NCI-H146 treated with DMSO at 0.1 percent for 48 hours (cell line): ENCODE measurements at regions not wholly inside any gene's neighbourhood (a gene's known extent, or its start where the extent isn't known, plus 50 kb on each side); places are given as distances from the start of the nearest gene placed in this dataset.

ENCODE experiments used
- DNase-seq: peaks from one replicate; lab custom pipeline; 2025; ENCODE audit not compliant: unreplicated experiment; lab: John Stamatoyannopoulos, UW

DNA sequence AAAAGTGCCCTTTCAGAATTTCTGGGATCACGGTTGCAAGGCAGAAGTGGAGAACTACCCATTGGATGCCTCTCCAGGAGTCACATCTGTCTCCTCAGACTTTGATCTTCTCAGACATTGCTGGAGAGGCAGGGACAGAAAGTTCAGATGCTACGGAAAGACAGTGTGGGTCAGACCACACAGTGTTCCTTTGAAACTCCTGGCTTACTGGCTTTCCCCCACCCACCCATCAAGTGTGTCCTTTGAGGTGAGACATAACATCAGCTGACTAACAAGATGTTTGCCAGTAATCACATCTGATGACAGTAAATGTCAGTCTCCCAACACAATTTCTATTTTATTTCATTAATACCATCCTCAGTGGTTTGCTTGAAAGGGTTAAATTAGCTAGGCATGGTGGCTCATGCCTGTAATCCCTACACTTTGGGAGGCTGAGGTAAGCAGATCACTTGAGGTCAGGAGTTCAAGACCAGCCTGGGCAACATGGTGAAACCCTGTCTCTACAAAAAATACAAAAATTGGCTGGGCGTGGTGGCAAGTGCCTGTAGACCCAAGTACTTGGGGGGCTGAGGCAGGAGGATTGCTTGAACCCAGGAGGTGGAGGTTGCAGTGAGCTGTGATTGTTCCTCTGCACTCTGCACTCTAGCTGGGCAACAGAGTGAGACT, 67.2 kb upstream of the SNX9 start:
- DNase-seq: no peak

DNA sequence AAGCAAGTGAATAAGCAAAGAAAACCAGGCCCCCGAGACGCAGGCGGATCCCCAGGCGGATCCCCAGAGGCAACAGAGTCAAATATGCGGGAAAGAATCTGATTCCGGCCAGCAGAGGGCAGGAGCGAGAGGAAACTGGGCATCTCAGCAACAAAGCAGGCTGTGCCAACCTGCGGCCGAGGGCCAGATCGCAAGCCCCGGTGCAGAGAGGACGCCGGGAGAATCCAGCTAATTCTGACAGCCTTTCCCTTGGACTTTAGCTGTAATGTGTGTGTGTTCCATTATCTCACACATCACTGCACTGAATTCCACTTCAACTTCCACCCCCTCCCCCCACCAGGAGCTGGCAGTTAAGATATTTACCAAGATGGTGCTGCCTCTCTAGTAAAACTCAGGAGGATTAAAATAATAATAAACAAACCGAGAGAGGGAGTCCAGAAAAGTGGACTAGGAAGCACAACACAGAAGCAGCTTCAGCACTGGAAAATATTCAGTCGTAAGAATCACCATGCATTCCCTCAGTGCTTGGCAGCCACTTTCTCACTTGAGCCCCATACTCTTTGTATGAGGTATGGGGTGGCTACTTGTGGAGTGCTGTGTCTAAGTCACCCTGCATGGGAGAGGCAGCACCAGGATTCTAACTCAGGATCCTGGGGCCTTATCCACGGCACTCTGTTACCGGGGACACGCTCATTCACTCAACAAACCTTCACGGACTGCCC, 66.2 kb upstream of the SNX9 start:
- peak; percentile 89 for DNase-seq

DNA sequence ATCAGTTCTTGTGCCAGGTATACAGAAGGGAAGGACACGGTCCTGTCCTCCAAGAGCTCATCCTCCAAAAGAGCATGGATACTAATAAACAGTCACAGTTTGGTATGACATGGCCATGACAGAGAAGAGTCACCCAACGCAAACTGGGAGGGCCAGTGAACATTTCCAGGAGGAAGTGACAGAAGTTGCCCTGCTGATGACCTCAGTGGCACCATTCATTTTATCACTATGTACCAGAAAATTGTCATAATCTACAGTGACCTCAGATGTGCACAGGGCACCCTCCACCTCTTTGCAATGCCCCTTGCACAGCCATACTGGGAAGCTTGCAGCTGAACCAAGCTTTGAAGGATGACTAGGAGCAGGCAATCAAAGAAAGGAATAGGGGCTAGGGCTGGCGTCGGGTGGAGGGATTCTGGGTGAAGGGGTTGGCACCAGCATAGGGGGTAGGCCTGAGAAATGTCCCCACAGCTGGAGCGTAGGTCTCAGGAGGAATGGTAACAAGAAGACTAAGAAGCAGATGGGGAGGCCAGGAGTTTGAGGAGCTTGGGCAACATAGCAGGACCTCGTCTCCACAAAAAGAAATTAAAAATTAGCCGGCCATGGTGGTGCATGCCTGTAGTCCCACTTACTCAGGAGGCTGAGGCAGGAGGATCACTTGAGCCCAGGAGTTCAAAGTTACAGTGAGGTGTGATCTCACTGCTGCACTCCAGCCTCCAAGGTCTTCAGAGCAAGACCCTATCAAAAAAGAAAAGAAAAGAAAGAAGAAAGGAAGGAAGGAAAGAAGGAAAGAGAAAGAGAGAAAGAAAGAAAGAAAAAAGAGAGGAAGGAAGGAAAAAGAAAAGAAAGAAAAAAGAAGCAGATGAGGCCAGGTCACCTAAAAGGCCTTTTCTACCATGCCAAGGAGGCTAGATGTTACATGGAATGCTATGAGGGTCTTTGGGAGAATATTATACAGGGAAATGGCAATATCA, 65.3 kb upstream of the SNX9 start:
- DNase-seq: no peak

DNA sequence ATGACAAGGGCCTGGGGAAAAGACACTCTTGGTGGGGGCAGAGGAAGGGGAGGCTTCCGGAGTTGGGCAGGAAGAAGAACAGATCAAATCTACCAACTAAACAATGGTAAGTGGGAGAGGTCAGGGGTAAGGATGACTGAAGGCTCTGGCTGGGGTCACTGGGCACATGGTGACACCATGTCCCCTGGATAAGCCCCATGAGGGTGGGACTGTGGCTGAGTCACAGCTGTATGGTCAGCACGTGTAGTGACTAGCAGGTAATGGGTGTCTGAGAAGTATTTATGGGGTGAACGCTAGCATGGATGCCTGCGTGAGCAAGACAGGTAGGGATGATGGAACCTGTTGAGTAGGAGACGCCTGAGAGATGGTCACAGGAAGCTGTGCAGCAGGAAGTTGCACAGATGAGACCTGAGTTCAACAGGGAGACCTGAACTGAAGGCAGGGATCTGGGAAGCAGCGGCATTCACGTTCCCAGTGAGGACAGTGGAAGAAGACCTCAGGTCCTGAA, 64.5 kb upstream of the SNX9 start:
- DNase-seq: no peak

DNA sequence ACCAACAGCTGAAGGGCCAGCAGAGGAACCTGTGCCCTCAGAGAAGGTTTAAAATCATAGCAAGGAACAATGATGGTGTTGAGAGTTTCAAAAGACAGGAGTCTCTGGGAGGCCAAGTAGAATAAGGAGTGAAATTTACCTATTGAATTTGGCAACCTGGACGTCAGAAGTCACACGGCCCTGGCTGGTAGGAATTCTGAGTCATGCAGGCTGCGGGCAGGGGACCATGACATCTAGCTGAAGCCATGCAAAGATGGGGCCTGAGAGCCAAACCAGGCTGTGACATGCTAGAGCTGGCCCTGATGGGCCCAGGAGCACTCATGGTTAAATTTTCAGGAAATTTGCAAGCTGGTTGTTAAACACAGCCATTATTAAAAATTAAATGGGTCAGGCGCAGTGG, 64.0 kb upstream of the SNX9 start:
- DNase-seq: no peak

DNA sequence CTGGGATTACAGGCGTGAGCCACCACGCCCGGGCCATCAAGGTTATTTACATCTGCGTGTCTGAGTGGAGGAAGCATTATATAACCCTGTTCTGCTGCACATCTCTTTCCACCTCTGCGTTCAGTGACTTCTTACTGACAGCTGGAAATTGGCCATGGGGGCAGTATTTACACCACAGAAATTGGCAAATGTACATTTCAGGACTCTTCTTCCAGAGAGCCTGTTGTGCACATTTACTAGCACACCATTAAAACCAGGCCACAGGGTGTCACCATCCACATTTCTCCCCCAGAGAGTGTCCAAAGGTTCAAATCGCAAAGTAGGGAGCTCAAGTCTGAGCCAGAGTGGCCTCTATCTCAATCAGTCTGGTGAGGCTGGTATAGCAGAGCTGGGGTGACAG, 62.9 kb upstream of the SNX9 start:
- DNase-seq: no peak

DNA sequence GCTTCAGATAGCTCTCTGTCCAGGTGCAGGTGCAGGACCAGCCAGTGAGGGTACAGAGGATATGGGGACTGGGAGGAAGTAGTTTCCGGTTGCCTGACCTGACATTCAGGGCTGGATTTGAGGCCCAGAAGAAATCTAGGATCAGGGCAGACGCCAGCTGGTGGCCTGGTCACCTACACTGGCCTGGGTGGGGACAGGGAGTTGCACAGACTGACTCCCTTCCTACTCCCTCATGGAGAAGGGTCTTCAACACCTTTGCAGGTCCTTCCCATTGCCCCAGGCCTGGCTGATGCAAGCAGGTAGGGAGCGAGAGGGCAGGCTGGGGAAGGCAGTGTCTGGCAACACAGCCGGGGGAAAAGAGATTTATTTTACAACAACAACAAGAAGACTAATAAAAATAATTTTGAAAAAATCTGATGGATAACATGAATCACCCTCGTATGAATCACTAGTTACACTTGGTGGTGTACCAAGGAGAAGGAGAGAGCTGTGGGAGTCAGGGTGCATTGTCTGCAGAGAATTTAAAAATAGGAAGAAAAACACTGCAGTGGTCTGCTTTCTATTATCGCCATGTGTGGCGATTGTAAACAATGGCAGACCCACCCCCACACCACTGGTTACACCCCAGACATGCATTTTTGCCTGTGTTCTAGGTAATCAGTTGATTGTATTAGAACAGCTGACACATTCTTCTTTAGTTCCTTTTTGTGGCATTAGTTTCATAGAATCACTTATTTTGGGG, 62.3 kb upstream of the SNX9 start:
- no peak for DNase-seq

DNA sequence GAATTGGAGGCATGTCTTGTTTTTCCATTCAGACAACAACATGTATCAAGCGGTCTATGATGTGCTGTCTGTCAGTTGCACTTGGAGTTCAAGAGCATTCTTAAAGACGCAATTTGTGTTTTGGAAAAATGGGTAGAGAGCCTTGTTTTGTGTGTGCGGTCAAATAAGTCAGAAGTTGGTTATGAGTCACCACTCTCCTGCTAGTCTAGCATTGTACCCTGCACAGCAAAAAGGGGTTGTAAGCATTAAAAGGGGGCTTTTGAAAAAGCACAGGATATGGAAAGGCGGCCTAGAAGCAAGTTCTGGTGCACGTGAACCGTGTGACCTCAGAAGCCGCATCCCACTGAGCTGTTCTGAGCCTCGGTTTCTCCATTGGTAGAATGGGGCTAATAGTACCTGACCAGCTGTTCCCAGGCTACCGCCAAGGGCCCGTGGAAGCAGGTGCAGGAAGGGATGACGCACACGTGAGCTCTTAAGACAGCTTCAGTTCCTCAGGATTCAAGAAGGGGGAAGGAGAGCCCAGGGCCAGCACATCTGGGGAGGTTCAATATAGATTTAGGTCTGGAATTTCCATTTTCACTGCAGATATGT, 61.6 kb upstream of the SNX9 start:
- DNase-seq: no peak

DNA sequence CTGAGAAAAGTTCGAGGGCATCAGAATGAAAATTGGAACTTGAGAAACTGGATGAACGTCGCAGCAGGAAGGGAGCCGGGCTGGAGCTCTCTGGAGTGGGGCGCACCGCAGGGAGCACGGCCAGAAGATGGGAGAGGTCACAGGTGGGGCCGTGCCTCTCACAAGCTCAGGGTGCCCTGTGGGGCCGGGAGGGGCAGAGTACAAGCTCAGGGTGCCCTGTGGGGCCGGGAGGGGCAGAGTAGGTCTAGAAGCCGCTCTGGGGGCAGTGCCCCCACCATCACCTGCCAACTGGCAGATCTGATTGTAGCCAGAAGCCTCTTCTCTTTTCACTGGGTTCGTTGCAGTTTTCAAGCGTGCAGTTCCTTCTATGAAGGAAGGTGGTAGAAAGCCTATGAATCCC, 61.1 kb upstream of the SNX9 start:
- no peak for DNase-seq

DNA sequence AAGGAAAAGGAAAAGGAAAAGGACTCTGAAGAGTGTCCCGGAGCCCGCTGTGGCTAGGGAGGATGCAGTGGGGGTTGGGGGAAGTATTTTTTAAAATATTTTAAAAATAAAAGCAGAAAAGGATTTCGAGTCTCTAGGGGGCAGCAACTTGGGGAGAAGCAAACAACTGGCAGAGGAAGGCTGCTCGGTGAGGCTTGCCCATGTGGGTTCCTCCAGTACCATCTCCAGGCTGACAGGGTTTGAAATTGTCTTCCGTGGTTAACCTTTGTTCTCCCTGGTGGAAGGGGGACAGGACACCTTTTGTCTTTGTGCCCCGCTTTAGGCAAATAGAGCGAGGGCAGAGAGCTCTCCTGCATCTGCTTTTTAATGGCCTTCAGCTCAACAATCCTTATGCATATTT, 60.4 kb upstream of the SNX9 start:
- DNase-seq: no peak

DNA sequence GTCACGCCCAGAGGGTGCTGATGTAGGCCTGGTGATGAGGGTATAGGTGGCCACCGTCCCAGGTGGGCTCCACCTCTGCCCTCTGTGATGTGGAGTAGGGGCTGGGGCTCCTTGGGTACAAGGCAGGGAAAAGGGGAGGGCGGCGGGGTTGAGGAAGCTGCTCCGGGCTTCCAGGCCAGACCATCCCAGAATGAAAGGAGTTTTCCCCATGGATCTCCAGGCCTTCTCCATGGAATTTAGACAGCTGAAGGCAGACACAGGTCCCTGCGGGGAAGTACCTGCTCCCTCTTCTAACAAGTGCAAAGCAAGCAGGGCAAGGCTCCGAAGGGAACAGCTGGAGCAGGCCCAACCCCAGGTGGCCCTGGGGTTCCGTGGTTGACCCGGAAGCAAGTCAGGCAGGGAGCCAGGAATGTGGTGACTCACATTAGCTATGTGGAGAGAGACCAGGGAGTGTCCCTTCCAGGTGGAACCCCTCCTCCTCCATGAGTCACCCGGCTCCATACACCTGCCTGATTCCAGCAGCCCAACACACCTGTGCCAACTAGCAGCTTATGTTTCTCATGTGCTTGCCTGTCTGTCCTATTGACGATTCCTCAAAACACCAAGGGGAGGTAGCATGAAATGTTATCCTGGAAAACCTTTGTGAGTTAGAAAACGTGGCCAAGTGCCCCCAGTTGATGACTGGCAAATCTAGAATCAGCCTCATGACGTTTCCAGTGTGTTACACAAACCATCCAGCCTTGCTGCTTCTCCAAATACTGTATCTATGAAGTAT, 59.7 kb upstream of the SNX9 start:
- DNase-seq: peak; percentile 98

DNA sequence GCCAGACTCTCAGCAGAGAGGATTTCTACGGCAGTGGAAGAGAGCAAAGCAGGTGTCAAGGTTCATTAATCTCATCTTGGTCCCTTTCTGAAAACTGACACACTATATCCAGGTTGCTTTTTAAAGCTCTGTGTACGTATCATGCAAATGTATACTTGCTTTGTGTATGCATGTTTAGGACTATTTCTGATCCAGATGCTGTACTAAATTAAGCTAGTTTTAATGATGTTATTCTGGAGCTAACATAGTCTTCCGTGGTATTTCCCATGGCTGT, 59.2 kb upstream of the SNX9 start:
- DNase-seq: no peak

DNA sequence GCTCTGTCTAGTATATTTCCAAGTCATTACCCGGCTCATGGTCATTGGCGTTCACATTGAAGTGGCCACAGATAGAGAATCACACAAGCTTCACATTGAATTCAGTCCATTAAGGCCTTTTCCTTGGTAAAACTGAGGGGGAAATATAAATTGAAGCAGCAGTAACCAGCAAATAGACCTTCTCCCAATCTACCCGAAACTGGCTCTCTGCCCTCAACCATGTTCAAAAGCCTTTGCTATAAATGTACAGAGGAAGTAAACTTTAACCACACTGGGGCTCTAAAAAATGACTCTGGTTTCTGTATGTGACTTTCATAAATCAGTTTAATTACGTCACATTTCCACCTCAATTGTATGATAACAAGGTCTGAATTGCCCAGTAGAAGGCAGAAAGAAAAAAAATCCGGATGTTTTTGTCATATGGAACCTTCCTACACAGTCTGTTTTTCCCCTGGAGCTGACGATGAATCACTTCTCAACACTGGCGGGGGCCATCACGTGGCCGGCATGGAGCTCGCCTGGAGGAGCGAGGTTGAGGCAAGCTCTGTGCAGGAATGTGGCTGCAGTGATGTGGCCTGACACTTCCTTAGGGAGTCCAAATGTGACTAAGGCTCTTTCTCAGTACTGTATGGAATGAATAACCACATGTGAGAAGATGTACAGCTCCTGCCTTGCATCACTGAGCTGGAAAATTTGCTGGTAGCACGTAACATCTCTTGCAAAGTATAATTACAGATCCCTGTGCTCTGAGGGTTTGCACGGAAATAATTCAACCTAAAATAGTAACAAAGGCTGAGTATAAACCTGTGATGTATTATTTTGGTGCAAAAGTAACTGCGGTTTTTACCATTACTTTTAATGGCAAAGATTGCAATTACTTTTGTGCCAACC, 58.6 kb upstream of the SNX9 start:
- DNase-seq: no peak

DNA sequence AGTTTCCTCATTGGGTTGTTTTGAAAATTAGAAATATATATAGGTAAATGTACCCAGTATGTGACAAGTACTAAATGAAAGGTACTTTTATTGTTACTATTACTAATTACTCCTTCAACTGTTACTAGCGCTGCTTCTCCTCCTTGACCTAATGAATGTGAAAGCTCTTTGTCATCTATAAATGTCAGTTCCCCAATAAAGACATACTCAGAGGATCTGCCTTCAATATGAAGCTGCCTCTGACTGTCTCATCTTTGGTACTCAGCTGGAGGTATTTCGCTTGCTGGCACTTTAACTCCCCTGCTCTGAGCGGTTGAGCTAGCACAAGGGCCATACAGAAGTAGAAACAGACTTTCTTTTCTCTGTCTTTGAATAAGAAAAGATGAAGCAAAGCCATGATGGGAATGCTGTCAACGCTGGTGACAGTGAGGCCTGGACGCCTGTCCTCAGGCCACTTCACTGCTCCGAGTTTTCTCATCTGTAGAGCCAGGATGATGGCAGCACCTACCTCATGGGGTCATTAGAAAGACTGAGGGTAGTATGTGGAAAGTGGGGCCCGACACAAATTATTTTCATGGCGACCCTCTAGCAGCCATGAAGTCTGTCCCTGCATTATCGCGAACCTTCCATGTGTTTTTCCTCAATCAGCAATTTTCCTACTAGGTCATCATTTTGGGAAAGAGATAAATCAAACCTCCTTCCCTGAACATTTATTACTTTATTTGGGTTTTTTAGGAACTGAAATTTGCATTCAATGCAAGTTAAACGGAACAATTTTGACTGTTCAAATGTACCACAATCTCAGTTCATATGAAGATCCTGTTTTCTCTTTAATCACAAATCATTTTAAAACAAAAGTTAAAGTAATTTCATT, 55.9 kb upstream of the SNX9 start:
- DNase-seq: no peak

DNA sequence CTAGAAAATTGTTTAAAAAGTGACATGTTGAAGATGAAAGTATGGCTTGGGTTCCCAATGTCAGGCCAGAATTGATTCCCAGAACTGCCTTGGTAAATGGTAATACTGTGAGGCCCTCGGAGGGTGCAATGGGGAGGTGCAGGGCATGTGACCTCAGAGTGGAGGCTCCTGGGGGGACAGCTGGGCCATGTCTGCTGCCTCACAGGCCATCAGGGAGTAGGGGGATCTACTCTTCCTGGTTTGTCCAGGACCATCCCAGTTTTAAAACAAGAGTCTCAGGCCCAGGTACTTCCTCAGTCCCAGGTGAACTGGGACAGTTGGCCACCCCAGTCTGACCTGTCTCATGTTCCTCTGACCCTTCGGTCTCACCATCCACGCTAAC, 55.3 kb upstream of the SNX9 start:
- no peak for DNase-seq

DNA sequence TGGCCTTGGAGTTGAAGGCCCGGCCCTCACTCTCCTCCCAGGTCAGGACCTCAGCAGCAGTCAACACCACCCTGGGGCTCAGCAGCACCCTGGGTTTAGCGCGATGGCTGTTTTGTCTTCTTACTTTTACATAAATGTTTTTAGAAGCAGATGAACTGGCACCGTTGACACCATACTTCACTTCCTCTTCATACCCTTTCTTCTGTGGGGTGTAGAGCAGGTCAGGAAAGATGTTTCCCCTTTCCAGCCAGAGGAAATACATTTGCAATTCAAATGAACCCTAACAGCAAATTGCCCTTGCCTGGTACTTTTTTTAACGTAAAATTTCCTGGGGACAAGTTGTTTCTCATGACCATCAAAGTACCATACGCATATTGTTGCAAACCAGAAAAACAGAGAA, 54.7 kb upstream of the SNX9 start:
- DNase-seq: no peak

DNA sequence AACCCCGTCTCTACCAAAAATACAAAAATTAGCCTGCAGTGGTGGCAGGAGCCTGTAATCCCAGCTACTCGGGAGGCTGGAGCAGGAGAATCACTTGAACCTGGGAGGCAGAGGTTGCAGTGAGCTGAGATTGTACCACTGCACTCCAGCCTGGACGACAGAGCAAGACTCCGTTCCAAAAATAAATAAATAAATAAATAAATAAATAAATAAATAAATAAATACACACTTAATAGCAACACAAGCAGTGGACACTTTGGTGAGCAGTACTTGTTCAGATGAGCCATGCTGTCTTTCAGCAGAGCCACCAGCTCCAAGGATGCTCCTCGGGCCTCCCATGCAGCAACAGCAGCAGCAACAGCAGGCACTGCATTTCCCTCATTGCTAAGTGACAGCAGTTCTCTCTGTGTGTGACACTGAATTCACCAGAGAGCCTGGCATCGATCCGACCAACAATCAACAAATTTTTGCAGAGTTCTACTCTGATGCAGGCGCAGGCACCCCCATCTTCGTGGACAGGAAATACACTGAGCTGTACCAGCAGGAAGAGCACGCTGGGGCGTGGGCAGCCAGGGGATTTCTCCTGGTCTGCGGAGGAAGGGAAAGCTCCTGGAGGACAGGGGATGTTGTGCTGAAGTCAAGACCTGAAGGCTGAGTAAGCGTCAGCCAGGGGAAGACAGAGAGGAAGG, 54.0 kb upstream of the SNX9 start:
- no peak for DNase-seq
